Dedifferentiated amniotic fluid mesenchymal stem cell (primary cell): ENCODE measurements at regions not wholly inside any gene's neighbourhood (a gene's known extent, or its start where the extent isn't known, plus 50 kb on each side); places are given as distances from the start of the nearest gene placed in this dataset.
"Not testable (repeated sequence)": the region's sequence is repeated elsewhere in the genome, so short reads cannot be mapped to it uniquely, and the experiment has no call there.

Experiments
- DNase-seq: peaks from one replicate; pipeline ENCODE4 v3.0.0-alpha.2; 2016; ENCODE audit errors: extremely low spot score

DNA sequence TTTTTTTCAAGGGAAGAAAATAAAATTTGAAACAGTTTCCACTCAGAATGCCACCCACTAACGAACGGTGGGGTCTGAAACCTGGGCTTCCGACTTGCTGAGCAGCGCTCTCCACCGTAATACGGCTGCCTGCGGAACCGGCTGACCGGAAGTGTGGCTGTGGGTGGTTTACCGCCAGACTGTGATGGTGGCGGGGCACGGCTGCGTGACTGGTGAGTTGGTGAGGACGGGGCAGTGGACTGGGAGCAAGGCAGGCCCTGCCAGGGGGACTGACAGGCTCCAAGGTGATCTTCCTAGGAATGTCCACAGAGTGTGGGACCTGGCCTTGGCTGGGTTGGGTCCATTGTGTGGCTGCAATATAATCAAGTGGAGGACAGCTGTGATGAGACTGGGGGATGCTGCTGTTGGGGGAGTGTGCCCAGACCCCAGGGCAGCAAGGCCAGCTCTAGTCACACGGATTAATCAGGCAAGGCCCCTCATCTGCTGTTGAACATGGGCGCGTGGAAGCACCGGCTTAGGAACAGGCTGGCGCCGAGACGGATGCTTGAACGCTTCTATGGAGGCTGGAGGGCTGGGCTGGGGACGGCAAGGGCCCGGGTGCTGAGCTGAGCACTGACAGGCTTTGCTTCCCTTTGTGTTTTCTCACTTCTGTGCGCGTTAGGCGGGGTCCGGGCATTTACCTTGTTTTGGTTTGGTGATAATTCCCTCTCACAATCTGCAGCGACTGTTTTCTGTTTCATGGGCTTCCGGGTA, 357.7 kb upstream of the SPRED2 start:
- no peak for DNase-seq

DNA sequence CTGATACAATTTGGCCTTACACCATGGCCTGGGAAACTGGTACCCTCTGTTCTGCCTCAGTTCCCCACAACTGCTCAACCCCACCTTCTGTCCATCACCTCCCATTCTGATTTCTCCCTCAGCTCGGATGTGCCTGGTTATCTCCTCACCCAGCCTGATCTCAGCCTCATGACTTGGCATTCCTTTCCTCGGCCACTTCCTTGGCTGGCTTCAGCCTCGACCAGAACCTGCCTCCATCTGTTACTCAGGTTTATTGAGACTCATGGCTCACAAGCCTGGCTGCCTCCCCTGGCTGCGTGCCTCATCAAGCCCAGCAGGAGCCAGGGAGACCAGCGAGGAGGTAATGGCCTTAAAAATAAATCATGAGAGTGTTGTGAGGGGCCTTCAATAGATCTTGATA, 356.2 kb upstream of the SPRED2 start:
- no peak for DNase-seq

DNA sequence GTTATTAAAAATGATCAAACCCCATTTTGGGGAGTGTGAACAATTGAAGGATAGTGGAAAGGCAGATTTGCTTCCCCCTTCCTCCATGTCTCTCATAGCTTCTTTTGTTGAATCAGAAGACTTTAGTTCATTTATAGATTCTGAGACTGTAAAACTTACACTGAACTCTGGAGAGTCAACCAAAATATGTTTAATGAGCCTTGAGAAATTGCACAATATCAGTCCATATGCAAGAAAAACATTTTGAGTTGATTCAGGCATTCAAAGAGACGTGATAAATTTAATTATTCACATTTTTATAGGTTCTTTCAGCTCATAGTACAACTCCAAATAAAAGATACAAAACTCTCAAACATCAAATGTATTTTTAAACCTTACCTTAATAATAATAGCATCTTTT, 354.4 kb upstream of the SPRED2 start:
- no peak for DNase-seq

DNA sequence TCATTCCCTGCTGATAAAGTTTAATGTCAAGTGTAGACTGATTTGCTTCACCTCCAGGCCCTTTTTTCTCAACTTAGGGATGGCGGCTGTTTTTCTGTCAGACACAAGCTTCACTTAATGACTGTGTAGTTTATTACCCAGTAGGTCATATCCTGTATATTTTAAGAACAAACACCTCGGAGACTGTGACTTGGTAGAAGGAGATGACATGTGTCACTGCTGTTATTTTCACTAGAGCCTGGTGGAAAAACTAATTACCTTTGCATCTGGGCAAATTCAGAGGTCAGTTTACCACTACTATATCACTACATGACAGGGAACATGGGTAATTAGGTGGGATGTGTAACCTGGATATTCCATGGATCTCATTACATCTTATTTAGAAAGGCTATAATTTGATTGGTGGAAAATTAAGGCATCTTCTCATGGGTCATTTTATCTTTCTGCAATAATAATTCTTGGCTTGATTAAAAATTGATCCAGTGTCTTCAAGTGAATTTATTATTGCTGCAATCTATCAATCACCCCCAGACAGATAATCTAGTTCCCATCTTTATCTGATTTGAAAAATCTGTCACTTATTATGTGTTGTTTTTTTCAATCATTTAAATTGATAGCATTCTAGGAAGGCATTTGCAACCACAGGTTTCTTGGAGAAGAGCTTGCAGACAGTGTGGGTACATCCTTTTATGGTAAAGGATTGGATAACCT, 353.8 kb upstream of the SPRED2 start:
- DNase-seq = no peak

DNA sequence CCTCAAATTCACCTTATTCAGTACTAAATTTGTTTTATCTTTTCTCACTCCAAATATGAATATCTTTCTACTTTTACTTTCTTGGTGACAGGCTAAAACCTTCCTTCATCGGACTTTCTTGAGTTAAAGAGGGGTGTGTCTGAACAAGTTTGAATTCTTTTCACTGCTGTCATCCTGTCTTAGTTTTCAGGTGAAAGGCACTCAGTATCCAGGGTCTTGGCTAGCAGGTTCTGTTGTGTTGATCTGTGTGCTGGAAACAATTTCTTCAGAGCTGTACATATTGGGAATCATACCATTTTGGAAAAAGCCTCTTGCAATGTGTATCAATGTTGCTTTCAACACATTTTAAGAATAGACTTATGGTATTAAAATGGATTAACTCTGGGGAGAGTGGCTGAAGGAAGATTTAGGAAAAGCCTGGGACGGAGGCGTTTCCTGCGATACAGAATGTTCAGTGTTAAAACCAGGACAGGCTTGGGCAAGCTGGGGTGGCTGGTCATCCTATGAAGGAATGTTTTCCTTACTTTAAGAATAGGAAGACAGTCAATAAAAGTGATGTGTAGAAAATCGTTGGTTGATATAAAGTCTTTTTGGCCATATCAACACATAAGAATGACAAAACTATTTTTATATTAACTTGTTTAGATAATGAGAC, 350.7 kb upstream of the SPRED2 start:
- DNase-seq = no peak

DNA sequence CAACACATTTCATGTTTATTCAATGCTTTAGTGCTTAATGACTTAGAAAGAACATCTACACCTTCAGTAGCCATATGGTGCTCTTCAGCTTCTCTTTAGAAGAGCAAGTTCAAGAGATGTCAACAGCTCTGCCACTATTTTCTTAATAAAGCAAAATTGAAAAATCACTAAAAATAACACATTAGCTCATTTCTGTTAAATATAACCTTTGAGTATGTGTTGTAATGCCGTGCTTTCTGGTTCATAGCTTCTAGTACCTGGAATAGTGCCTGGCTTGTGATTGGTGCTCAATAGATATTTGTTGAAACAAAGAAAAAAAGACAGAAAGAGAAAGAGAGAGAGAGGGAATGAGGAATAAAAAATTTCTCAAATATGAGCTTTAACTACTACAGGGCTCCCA, 349.8 kb upstream of the SPRED2 start:
- DNase-seq = no peak

DNA sequence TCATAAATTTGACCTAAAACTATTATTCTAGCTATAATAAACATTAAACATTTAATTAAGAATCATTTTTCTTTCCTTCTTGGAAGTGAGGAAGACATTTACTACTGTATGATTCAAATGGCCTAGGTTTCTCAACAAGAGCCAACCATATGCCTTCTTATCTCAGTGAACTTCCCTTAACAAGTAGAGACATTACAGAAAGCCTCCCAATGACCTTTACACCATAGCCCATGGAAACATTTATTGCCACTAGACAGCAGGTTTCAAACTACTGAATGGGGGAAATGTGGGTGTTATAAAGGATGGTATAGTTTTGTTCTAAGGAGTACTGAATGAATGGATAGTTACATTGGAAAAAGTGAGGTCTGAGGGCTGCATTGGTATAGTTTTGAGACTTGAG, 349.4 kb upstream of the SPRED2 start:
- no peak for DNase-seq

DNA sequence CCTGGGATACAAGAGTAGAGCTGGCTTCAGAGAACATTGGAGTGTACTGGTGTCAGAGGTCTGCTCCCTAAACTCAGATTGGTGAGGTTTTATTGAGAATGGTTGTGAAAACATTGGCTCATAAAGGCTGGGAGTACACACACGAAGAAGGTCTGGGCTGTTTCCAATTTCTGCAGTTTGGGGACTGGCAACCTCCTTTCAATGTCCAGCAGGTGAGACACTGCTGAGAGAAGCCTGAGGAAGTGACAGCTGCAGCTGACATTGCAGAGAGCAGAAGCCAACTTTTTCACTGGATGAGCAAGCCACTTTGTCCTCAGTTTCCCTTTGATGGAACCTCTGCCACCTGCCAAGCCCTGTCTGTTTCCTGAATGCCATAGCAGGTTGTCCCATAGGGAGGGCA, 346.6 kb upstream of the SPRED2 start:
- no peak for DNase-seq

DNA sequence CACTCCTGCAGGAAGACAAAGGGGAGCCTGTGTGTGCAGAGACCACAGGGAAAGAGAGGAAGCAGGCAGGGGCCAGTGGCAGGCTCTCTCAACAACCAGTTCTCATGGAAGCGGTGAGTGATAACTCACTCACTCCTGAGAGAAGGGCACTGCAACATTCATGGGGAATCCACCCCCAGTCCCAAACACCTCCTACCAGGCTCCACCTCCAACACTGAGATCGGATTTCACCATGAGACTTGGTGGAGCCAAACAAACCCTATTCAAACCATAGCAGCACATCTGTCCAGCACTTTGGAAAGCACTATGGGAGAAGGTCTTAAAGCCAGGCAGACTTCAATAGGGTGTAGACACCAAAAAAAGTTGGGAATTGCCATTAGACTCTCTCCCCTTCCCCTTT, 345.7 kb upstream of the SPRED2 start:
- no peak for DNase-seq

DNA sequence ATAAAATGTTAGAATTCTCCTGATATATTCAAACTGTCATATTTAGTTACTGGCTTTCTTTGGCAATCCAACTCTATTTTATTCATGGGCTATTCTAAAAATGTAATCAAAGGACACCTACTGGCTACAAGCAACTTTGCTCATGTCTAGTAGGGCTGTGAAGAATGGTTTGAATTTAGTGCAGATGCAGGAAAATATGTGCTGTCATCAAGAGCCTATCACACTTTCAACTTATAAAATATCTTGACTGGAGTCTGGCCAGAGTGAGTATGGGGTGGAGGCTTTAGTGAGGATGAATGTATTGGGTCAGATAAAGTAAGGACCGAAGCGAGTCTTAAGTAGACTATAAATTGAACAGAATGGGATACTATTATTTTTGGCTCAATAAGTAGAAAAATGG, 343.4 kb upstream of the SPRED2 start:
- no peak for DNase-seq

DNA sequence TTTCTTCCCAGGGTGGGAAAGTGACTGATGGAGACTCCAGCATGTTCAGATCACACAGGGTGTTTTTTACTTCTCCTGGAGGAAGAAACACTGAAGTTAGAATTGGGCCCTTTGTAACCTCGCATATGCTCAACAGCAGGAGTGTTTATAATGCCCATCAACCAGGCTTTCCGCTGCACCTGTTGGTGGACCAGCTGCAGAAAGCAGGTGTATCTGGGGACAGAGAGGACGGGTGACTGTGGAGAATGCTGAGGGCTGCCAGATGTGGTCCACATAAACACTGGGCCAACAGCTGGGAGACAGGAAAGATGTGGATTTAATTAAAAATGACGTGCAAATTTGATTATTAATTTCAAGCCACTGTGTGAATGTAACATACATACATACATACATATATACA, 335.5 kb upstream of the SPRED2 start:
- DNase-seq = no peak

DNA sequence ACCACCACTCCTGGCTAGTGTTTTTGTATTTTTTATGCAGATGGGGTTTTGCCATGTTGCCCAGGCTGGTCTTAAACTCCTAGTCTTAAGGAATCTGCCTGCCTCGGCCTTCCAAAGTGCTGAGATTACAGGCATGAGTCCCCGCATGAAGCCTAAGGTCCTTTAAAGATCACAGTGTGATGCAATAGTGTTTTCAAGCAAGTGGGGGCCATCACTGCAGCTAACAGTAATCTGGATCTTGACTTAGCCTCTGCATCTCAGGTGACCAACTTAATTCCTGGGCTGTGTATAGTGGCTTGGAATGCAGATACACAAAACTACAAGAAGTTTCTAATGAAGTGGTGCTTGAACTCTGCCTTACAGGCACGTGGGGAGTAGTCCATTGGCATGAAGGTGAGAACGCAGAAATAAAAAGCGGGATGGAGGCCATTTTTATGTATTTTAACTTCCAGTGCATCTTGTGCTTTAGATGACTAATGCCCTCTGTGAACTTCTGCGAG, 334.4 kb upstream of the SPRED2 start:
- no peak for DNase-seq

DNA sequence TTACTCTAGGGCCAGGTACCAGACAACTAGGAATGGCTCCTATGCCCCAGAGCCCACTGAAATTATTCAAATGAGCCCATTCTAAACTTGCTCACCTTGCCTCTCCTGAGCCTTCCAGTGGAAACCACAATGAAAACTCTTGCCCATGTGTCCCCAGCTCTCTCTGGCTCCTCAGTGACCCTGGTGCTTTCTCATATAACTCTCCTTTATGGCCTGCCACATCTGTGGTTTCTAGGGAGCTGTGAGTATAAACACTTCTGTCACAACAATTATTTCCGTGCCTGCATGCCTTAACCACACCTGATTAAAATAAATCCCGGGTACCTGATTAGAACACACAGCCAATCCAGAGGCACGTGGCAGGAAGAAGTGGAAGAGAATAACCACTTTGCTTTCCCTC, 333.0 kb upstream of the SPRED2 start:
- no peak for DNase-seq

DNA sequence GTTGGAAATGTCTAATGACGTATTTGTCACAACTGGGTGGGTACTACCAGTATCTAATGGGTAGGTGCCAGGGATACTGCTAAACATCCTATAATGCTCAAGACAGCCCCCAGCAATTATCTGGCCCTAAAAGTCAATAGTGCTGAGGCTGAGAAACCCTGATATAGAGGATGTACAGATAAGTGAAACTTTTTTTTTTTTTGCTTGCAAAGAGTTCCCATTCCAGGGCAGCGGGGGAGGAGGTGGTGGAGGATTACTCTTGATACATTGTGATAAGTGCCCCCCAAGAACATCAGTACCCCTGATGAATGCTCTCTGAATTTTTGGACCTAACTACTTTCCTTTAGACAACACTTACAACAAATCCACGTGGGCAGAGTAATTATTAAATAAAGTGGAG, 329.7 kb upstream of the SPRED2 start:
- no peak for DNase-seq

DNA sequence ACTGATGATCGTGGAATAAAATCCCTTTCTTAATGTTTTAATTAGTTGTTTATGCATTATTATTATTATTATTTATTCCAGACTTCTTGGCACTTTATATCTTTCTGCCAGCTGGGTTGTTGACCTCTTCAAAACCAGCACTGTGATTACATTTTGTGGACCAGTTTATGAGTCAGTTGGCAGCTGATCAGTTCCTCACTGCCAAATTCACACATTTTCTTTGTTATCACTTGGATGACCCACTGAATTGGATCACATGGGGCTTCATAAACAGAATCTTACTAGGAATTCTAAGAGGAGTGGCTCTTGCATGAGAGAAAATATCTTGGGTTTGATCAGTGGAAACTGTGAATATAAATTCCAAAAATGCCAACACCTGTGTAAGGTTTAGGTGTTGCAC, 321.8 kb upstream of the SPRED2 start:
- no peak for DNase-seq

DNA sequence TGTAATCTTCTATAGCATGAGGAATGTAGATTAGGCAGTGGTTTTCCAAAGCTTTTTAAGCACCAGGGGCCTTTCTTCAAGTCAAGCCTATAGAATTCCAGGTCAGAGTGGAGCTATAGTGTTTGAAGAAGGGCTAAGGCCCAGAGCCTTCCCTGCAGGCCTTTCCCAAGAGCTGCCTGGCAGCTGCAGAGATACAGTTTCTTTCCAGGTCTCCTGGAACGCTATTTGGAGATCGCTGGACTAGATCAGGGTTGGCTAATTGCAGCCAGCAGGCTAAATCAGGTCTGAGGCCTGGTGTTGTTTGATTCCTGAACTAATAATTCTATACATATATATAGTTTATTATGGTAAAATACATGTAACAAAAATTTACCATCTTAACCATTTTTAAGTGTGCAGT, 319.0 kb upstream of the SPRED2 start:
- DNase-seq = no peak

DNA sequence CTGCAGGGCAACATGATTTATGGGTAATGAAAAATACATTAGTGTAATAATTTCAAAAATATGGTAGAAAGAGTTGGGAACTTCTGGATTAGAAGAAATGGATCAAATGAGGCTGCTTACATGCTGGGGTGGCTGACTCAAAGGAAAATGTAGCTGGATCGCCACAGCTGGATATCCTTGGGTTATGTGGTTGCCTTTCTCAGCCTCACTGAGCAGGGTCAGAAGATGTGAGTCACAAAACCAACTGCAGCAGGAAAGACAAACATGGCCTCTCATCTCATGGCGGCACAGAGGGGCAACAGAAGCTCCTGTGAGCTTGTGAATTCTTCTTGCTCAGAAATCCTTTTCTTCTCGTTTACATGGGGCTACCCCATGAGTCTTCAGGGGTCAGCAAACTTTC, 317.1 kb upstream of the SPRED2 start:
- DNase-seq = no peak

DNA sequence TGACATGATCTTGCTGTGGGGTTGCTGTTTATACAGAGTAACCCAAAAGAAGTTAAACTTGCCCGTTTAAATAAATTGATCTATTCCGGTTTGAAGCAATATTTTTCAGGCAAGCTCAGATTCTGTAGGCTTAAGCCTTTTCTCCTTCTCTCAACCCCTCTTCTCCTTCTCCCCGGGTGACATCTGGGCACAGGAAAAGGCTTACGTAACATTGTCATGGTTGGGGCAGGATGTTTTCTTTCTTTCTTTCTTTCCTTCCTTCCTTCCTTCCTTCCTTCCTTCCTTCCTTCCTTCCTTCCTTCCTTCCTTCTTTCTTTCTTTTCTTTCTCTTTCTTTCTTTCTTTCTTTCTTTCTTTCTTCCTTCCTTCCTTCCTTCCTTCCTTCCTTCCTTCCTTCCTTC, 315.5 kb upstream of the SPRED2 start:
- not testable (repeated sequence) for DNase-seq

DNA sequence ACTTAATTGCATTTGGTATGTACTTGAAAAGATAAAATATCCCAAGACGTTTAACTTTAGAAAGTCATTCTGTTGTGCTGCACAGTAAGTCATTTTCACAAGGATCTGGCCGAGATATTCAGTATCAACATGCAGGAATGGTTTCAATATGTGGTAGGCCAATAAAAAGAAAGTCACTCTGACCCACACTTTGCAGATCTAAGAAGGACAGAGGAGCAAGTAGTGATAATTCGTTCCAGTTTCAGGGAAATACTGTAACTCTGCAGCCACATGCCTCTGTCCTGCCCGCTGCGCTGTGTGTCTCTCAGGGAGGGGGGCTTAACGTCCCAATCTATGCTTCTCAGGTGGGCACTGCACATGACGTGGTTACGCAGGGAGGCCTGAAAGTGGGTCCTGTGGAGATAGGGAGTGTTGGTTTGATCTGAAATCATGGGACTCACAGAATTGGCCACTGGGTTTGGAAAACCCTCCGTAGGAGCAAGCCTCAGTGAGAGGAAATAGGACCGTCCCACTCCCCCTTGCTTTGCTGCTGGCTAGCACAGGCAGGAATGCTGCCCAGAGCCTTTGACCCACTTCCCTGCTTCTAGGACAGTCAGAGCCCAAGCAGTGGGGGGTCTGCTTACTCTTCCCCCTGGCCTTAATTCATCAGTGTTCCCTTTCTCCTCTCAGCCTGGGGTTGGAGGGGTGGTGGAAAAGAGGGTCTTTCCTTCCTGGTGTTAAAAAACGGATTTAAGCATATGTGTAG, 314.7 kb upstream of the SPRED2 start:
- DNase-seq = no peak

DNA sequence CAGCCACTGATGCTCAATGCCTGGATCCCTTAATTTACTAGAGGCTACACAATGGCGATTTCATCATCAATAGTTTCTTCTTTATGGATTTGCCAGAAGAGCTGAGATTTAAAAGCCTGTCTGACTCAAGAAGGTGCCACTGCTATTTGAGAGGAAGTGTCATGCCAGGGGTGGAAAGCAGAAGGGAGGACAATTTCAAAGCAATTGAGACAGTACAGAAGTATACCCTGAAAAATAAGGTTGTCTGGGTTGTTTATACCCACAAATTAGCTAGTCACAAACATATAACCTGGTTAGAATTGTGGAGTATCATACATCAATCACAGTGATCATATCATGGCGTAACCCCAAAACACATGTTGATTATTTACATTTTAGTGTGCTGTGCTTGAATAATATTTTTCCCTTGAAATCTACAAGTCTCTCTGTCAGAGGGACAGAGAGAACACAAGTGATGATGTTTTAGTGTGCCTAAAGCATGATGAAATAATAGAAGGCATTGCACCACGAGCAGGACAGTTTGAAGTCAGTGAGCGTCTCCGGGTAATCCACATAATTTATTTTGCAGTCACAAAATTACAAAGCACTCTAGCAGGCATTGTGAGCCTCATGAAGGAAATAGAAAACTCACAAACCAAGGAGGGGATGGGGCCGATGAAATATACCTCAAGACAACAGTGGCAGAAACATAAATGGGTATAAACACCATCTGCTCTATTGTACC, 312.2 kb upstream of the SPRED2 start:
- DNase-seq = no peak

DNA sequence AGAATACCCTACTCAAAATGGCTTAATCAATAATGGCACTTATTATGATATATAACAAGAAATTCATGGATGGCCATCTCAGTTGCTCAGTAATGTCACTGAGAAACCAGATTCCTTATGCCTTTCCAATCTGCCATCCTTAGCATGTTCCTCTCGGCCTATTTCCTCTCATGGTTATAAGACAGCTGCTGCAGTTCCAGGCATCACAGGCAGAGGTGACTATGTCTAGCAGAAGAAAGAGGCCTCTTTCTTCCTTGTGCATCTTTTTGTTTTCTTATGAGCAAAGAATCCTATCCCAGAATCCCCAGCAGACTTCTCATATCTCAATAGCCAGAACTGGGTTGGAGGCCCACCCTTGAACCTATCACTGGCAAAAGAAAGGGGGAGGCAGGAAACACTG, 310.6 kb upstream of the SPRED2 start:
- DNase-seq = no peak

DNA sequence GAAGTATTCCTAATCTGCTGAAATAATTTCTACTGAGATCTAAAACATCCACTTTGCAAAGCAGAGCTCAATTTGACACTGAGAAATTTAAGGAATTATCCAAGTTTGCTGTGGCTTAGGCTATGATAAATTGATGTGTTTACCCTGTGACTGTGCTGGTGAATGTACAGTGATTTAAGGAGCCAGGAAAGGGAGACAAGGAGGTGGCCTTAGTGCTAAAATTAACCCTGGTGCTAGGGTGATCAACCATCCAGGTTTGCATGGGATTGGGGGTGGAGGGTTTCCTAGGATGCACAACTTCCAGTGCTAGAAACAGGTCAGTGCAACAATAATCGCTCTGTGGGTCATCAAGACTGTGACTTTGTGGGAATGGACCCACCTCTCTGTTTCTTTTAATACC, 307.5 kb upstream of the SPRED2 start:
- no peak for DNase-seq
